ENCODE measurements at regions not wholly inside any gene's neighbourhood (a gene's known extent, or its start where the extent isn't known, plus 50 kb on each side); places are given as distances from the start of the nearest gene placed in this dataset.

- TF ChIP-seq EP300 (IDR thresholded peaks at IDR 0.05; ENCODE audit: low read depth in 2 of 2, low read length in 2 of 2), result no peak
- no peak for TF ChIP-seq EP300 (CRISPR knock-in tag; IDR thresholded peaks at IDR 0.05; ENCODE audit: borderline replicate concordance)
- no peak for TF ChIP-seq ARHGAP35 (CRISPR knock-in tag; IDR thresholded peaks at IDR 0.05; ENCODE audit: borderline replicate concordance)
- no peak for TF ChIP-seq RFX5 (IDR thresholded peaks at IDR 0.05; ENCODE audit: low read depth, low read length)
- TF ChIP-seq, protein P1, sequence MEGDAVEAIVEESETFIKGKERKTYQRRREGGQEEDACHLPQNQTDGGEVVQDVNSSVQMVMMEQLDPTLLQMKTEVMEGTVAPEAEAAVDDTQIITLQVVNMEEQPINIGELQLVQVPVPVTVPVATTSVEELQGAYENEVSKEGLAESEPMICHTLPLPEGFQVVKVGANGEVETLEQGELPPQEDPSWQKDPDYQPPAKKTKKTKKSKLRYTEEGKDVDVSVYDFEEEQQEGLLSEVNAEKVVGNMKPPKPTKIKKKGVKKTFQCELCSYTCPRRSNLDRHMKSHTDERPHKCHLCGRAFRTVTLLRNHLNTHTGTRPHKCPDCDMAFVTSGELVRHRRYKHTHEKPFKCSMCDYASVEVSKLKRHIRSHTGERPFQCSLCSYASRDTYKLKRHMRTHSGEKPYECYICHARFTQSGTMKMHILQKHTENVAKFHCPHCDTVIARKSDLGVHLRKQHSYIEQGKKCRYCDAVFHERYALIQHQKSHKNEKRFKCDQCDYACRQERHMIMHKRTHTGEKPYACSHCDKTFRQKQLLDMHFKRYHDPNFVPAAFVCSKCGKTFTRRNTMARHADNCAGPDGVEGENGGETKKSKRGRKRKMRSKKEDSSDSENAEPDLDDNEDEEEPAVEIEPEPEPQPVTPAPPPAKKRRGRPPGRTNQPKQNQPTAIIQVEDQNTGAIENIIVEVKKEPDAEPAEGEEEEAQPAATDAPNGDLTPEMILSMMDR (CRISPR knock-in tag; IDR thresholded peaks at IDR 0.05), result no peak
- no peak for TF ChIP-seq MEF2D (CRISPR knock-in tag; IDR thresholded peaks at IDR 0.05)
- no peak for TF ChIP-seq STAG1 (CRISPR knock-in tag; IDR thresholded peaks at IDR 0.05)
- no peak for TF ChIP-seq JUND (CRISPR knock-in tag; IDR thresholded peaks at IDR 0.05)
- TF ChIP-seq CBFB (CRISPR knock-in tag; IDR thresholded peaks at IDR 0.05), result no peak
- no peak for TF ChIP-seq ESRRA (CRISPR knock-in tag; IDR thresholded peaks at IDR 0.05; ENCODE audit: low read depth)
- TF ChIP-seq, protein P2, sequence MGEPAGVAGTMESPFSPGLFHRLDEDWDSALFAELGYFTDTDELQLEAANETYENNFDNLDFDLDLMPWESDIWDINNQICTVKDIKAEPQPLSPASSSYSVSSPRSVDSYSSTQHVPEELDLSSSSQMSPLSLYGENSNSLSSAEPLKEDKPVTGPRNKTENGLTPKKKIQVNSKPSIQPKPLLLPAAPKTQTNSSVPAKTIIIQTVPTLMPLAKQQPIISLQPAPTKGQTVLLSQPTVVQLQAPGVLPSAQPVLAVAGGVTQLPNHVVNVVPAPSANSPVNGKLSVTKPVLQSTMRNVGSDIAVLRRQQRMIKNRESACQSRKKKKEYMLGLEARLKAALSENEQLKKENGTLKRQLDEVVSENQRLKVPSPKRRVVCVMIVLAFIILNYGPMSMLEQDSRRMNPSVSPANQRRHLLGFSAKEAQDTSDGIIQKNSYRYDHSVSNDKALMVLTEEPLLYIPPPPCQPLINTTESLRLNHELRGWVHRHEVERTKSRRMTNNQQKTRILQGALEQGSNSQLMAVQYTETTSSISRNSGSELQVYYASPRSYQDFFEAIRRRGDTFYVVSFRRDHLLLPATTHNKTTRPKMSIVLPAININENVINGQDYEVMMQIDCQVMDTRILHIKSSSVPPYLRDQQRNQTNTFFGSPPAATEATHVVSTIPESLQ (CRISPR knock-in tag; conservative IDR thresholded peaks at IDR 0.05), result no peak
- TF ChIP-seq U2AF2 (IDR thresholded peaks at IDR 0.05; ENCODE audit: low read depth, low read length), result no peak
These were observed 668.7 kb downstream of the PCDH17 start for GRCh38 chr13:58300224-58300623.

Measured in HepG2 (cell line).